ENCODE measurements at regions not wholly inside any gene's neighbourhood (a gene's known extent, or its start where the extent isn't known, plus 50 kb on each side); places are given as distances from the start of the nearest gene placed in this dataset.

DNA sequence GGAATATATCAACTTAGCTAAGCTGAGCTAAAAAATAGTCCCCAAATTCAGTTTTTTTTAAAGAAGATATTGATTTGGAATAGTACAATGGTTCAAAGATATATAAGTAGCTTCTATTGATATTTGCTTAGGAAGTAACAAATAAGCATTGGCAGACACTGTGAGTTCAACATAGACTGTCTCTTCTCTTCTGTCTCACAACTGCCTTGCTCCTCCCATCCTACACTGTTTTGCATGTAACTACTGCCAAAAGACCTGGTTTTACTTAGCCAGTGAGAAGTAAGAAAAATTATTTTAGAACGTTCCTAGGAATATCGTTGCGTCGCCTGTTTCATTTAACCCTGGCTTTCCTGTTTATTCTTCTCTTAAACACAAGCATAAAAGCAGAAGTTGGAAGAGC, 859.0 kb upstream of the SPRY2 start:
- H3K4me3 ChIP-seq (replicated peaks in 1 of 3): no peak overlapping the region
- TF ChIP-seq POLR2A (IDR thresholded peaks at IDR 0.05): no peak
- TF ChIP-seq, protein P1, sequence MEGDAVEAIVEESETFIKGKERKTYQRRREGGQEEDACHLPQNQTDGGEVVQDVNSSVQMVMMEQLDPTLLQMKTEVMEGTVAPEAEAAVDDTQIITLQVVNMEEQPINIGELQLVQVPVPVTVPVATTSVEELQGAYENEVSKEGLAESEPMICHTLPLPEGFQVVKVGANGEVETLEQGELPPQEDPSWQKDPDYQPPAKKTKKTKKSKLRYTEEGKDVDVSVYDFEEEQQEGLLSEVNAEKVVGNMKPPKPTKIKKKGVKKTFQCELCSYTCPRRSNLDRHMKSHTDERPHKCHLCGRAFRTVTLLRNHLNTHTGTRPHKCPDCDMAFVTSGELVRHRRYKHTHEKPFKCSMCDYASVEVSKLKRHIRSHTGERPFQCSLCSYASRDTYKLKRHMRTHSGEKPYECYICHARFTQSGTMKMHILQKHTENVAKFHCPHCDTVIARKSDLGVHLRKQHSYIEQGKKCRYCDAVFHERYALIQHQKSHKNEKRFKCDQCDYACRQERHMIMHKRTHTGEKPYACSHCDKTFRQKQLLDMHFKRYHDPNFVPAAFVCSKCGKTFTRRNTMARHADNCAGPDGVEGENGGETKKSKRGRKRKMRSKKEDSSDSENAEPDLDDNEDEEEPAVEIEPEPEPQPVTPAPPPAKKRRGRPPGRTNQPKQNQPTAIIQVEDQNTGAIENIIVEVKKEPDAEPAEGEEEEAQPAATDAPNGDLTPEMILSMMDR (IDR thresholded peaks at IDR 0.05): no peak
- intact Hi-C loops (cut with DNase I): no loop called here
- H3K36me3 ChIP-seq: no peaks in the 10 kb centered on the region
- DNase-seq: no peak
- no peaks in the 10 kb centered on the region for H3K4me1 ChIP-seq
- WGBS, 2 donors: 72 to 74% methylated on average over 4 of the region's 4 CpGs
- H3K27ac ChIP-seq: no peak overlapping the region
- H3K9me3 ChIP-seq: no peaks in the 10 kb centered on the region
- no peaks in the 10 kb centered on the region for H3K27me3 ChIP-seq

DNA sequence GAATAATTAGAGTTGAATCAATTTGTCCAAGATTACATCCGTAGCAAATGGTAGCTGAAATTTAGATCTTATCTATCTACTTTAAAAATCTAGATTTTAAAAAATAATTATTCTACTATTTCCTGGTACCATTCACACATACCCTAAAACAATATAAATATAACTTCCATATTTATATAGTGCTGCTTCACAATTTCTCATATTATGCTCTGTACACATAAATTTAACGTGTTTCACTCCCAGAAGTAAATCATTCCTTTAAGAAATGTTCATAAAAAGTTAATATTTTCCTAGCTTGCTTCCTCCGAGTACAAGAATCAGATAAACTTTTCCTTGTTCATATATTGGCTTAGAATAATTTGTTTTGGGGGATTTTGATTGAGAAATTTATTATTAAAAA, 857.0 kb upstream of the SPRY2 start:
- WGBS, 2 donors: 71 to 78% methylated on average over 3 of the region's 3 CpGs
- no peaks in the 10 kb centered on the region for H3K9me3 ChIP-seq
- H3K27ac ChIP-seq: no peak overlapping the region
- TF ChIP-seq, protein P1 (IDR thresholded peaks at IDR 0.05): no peak
- no peak for TF ChIP-seq POLR2A (IDR thresholded peaks at IDR 0.05)
- H3K36me3 ChIP-seq: no peaks in the 10 kb centered on the region
- no peak overlapping the region for H3K4me3 ChIP-seq (replicated peaks in 1 of 3)
- no peaks in the 10 kb centered on the region for H3K4me1 ChIP-seq
- no peak for DNase-seq
- intact Hi-C loops (cut with DNase I): no loop called here
- H3K27me3 ChIP-seq: no peaks in the 10 kb centered on the region

DNA sequence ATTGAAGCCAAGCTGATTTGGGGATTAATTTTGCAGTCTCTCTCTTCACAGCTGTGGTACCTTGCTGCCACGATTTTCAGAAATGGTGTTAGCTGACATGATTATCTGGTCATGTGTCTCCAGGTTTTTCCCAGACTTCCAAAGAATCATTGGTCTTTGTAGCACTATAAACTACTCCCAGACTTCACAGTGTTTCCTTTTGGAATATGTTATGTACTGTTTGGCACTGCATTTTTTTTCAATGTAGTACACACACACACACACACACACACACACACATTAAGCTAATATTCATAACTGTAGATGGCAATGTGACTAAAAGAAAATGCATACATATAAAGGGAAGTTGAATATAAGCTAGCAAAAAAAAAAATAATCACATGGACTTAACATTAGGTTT, 856.6 kb upstream of the SPRY2 start:
- intact Hi-C loops (cut with DNase I): no loop called here
- no peaks in the 10 kb centered on the region for H3K9me3 ChIP-seq
- no peaks in the 10 kb centered on the region for H3K4me1 ChIP-seq
- no peak for DNase-seq
- H3K4me3 ChIP-seq (replicated peaks in 1 of 3): no peak overlapping the region
- 53 to 57% methylated on average over 1 of the region's 1 CpG for WGBS, 2 donors
- H3K27me3 ChIP-seq: no peaks in the 10 kb centered on the region
- no peak overlapping the region for H3K27ac ChIP-seq
- TF ChIP-seq, protein P1 (IDR thresholded peaks at IDR 0.05): no peak
- no peak for TF ChIP-seq POLR2A (IDR thresholded peaks at IDR 0.05)
- no peaks in the 10 kb centered on the region for H3K36me3 ChIP-seq

DNA sequence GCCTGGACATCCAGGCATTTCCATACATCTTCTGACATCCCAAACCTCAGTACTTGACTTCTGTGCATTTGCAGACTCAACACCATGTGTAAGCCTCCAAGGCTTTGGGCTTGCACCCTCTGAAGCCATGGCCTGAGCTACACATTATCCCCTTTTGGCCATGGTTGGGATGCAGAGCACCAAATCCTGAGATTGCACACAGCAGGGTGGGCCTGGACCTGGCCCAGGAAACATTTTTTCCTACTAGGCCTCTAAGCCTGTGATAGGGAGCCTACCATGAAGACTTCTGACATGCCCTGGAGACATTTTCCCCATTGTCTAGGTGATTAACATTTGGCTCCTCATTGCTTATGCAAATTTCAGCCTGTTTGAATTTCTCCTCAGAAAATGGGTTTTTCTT, 853.4 kb upstream of the SPRY2 start:
- DNase-seq: no peak
- H3K4me3 ChIP-seq (replicated peaks in 1 of 3): no peak overlapping the region
- no peaks in the 10 kb centered on the region for H3K36me3 ChIP-seq
- H3K9me3 ChIP-seq: no peaks in the 10 kb centered on the region
- intact Hi-C loops (cut with DNase I): no loop called here
- no peak overlapping the region for H3K27ac ChIP-seq
- no peak for TF ChIP-seq POLR2A (IDR thresholded peaks at IDR 0.05)
- TF ChIP-seq, protein P1 (IDR thresholded peaks at IDR 0.05): no peak
- no peaks in the 10 kb centered on the region for H3K27me3 ChIP-seq
- H3K4me1 ChIP-seq: no peaks in the 10 kb centered on the region

DNA sequence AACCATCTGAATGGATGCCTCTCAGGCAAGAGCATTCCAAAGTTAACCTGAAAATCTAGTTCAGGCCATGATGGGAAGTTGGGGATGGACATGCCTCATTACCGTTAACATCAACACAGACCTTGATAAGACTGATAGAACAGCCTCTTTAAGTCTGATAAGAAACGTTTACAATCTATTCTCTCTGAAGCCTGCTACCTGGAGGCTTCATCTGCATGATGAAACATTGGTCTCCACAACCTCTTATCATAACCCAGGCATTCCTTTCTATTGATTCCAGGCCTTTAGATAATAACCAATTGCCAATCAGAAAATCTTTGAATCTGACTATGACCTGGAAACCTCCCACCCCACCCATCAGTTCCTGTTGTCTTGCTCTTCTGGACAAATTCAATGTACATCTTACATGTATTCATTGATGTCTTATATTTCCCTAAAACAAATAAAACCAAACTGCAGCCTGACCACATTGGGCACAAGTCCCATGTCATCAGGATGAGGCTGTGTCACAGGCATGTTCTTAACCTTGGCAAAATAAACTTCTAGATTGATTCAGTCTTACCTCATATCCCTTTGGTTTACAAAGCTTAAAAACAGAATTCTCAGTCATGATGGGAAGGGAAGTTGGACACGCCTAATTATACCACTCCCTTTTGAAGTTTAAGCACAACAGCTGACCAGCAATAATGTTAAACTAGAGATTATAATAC, 843.8 kb upstream of the SPRY2 start:
- intact Hi-C loops (cut with DNase I): no loop called here
- H3K36me3 ChIP-seq: no peaks in the 10 kb centered on the region
- H3K4me3 ChIP-seq (replicated peaks in 1 of 3): no peak overlapping the region
- TF ChIP-seq, protein P1 (IDR thresholded peaks at IDR 0.05): no peak
- no peak for TF ChIP-seq POLR2A (IDR thresholded peaks at IDR 0.05)
- no peak for DNase-seq
- no peaks in the 10 kb centered on the region for H3K27me3 ChIP-seq
- no peak overlapping the region for H3K27ac ChIP-seq
- 58 to 59% methylated on average over 3 of the region's 3 CpGs for WGBS, 2 donors
- no peaks in the 10 kb centered on the region for H3K4me1 ChIP-seq
- no peaks in the 10 kb centered on the region for H3K9me3 ChIP-seq
